SK-N-SH (cell line): ENCODE measurements at regions not wholly inside any gene's neighbourhood (a gene's known extent, or its start where the extent isn't known, plus 50 kb on each side); places are given as distances from the start of the nearest gene placed in this dataset.

ENCODE experiments used
- CTCF ChIA-PET: fragments of 300-600, 350-600 bp; formaldehyde crosslinking; extraction: SDS; loops from one replicate; lab custom pipeline; 2021; lab: Yijun Ruan, JAX
- POLR2A ChIA-PET: fragments of 350-600 bp; sonication (Branson Sonifier 250); formaldehyde crosslinking; extraction: SDS; loops from one replicate; lab custom pipeline; 2020; ENCODE audit warnings: antibody characterized with exemption, inconsistent platforms; lab: Yijun Ruan, JAX
- DNase-seq: peaks from one replicate; pipeline ENCODE4 v3.0.0; 2012
- H2AFZ ChIP-seq: fragments of 200-600 bp; sonication (generic); 2 replicates; pipeline ENCODE4 v1.8.1; 2016; ENCODE audit warnings: antibody characterized with exemption, mild to moderate bottlenecking, low read depth
- H3F3A ChIP-seq: fragments of 200-600 bp; sonication (generic); replicated peaks from 2 replicates; pipeline ENCODE3; 2016; ENCODE audit warnings: antibody characterized with exemption, mild to moderate bottlenecking; ENCODE audit not compliant: insufficient read depth
- H3K27ac ChIP-seq, 2 experiments: fragments of 200-500 bp in 1 of 2; fragments of 200-600 bp in 1 of 2; sonication (Bioruptor generic) in 1 of 2; sonication (generic), shearing (Covaris generic) in 1 of 2; 2 replicates each; pipeline versions ENCODE4 v1.5.1 to v1.6.1; 2014 to 2016; ENCODE audit warnings: low read depth in 2 of 2, inconsistent platforms in 1 of 2, low read length in 1 of 2, mild to moderate bottlenecking in 1 of 2, mixed read lengths in 1 of 2
- H3K27me3 ChIP-seq: fragments of 200-600 bp; sonication (generic), shearing (Covaris generic); 2 replicates; pipeline ENCODE4 v1.6.1; 2016; ENCODE audit warnings: mixed run types; ENCODE audit not compliant: insufficient read depth
- H3K36me3 ChIP-seq, 2 experiments: fragments of 200-500 bp in 1 of 2; fragments of 200-600 bp in 1 of 2; sonication (Bioruptor generic) in 1 of 2; sonication (generic) in 1 of 2; replicated peaks in 1 of 2; 2 replicates each; pipeline versions ENCODE3 to v1.5.1; 2014 to 2016; ENCODE audit warnings: low read length in 1 of 2, mild to moderate bottlenecking in 1 of 2; ENCODE audit not compliant: insufficient read depth in 2 of 2, control insufficient read depth in 1 of 2
- H3K4me1 ChIP-seq, 2 experiments: fragments of 200-500 bp in 1 of 2; fragments of 200-600 bp in 1 of 2; sonication (Bioruptor generic) in 1 of 2; sonication (generic), shearing (Covaris generic) in 1 of 2; 2 replicates each; pipeline versions ENCODE4 v1.5.1 to v1.6.1; 2014 to 2016; ENCODE audit warnings: low read depth in 1 of 2, low read length in 1 of 2, mixed run types in 1 of 2; ENCODE audit not compliant: insufficient read depth in 2 of 2, control insufficient read depth in 1 of 2
- H3K4me2 ChIP-seq: fragments of 200-600 bp; sonication (generic), shearing (Covaris generic); 2 replicates; pipeline ENCODE4 v1.6.1; 2017; ENCODE audit warnings: mixed run types
- H3K4me3 ChIP-seq, 2 experiments: fragments of 200-500 bp in 1 of 2; fragments of 200-600 bp in 1 of 2; sonication (Bioruptor generic) in 1 of 2; sonication (generic), shearing (Covaris generic) in 1 of 2; 2 replicates each; pipeline versions ENCODE4 v1.5.1 to v1.8.1; 2014 to 2016; ENCODE audit warnings: low read depth in 2 of 2, inconsistent platforms in 1 of 2, low read length in 1 of 2, mild to moderate bottlenecking in 1 of 2, mixed read lengths in 1 of 2, moderate library complexity in 1 of 2
- H3K79me2 ChIP-seq: fragments of 200-600 bp; sonication (generic); 2 replicates; pipeline ENCODE4 v1.8.1; 2017; ENCODE audit warnings: mild to moderate bottlenecking; ENCODE audit not compliant: insufficient read depth
- H3K9ac ChIP-seq: fragments of 200-600 bp; sonication (generic); 2 replicates; pipeline ENCODE4 v1.6.1; 2017; ENCODE audit warnings: mixed run types
- H3K9me2 ChIP-seq: fragments of 200-600 bp; sonication (generic); 2 replicates; pipeline ENCODE4 v1.6.1; 2017; ENCODE audit warnings: mixed run types
- H3K9me3 ChIP-seq: fragments of 200-600 bp; sonication (generic); 2 replicates; pipeline ENCODE4 v1.6.1; 2017; ENCODE audit warnings: mixed run types, mild to moderate bottlenecking, moderate library complexity
- H4K20me1 ChIP-seq: fragments of 200-600 bp; sonication (generic); 2 replicates; pipeline ENCODE4 v1.6.1; 2017; ENCODE audit warnings: mild to moderate bottlenecking, mixed run types; ENCODE audit not compliant: insufficient read depth
- CHD2 ChIP-seq: fragments of 150-350 bp; IDR thresholded peaks from 2 replicates; pipeline ENCODE4 v1.6.1; 2018; ENCODE audit warnings: low read length; ENCODE audit not compliant: partially characterized antibody
- ELF1 ChIP-seq: IDR thresholded peaks from 2 replicates; pipeline ENCODE4 v1.4.0; 2012
- EP300 ChIP-seq, 2 experiments: IDR thresholded peaks; 2 replicates each; pipeline versions ENCODE4 v1.4.0 to v1.6.1; 2012; ENCODE audit warnings: borderline replicate concordance in 1 of 2, low read depth in 1 of 2, low read length in 1 of 2
- EZH2phosphoT487 ChIP-seq: fragments of 200-600 bp; sonication (generic); IDR thresholded peaks from 2 replicates; pipeline ENCODE4 v1.6.1; 2017; ENCODE audit warnings: low read depth, mixed run types, mild to moderate bottlenecking, antibody characterized with exemption, moderate library complexity, borderline replicate concordance
- FOXJ3 ChIP-seq: sonication (generic); formaldehyde crosslinking; IDR thresholded peaks from 2 replicates; pipeline ENCODE4 v1.5.1; 2020; ENCODE audit warnings: mild to moderate bottlenecking, missing genetic modification reagents
- FOXM1 ChIP-seq: IDR thresholded peaks from 2 replicates; pipeline ENCODE4 v1.4.0; 2012; ENCODE audit warnings: low read depth, mild to moderate bottlenecking
- GABPA ChIP-seq: IDR thresholded peaks from 2 replicates; pipeline ENCODE4 v1.4.0; 2012; ENCODE audit warnings: low read depth, mild to moderate bottlenecking
- IRF3 ChIP-seq: fragments of 150-350 bp; IDR thresholded peaks from 2 replicates; pipeline ENCODE4 v1.6.1; 2016; ENCODE audit warnings: mild to moderate bottlenecking, low read depth, low read length
- MAX ChIP-seq: IDR thresholded peaks from 2 replicates; pipeline ENCODE4 v1.4.0; 2012; ENCODE audit warnings: low read depth
- MEF2A ChIP-seq: IDR thresholded peaks from 2 replicates; pipeline ENCODE4 v1.4.0; 2012; ENCODE audit warnings: low read depth, borderline replicate concordance
- NFIC ChIP-seq: IDR thresholded peaks from 2 replicates; pipeline ENCODE4 v1.4.0; 2012; ENCODE audit warnings: borderline replicate concordance
- PBX3 ChIP-seq: IDR thresholded peaks from 2 replicates; pipeline ENCODE4; 2012
- POLR2AphosphoS5 ChIP-seq: IDR thresholded peaks from 2 replicates; pipeline ENCODE4 v1.6.1; 2012; ENCODE audit warnings: low read depth, low read length
- RCOR1 ChIP-seq: fragments of 150-350 bp; IDR thresholded peaks from 2 replicates; pipeline ENCODE4 v1.6.1; 2017; ENCODE audit warnings: antibody characterized with exemption, low read length
- RFX5 ChIP-seq: IDR thresholded peaks from 2 replicates; pipeline ENCODE4 v1.6.1; 2012; ENCODE audit warnings: mild to moderate bottlenecking, improper control_type of control experiment, low read length
- RXRA ChIP-seq: IDR thresholded peaks from 2 replicates; pipeline ENCODE4 v1.4.0; 2012; ENCODE audit warnings: low read depth, mild to moderate bottlenecking, borderline replicate concordance
- SIN3A ChIP-seq: IDR thresholded peaks from 2 replicates; pipeline ENCODE4 v1.6.1; 2012; ENCODE audit warnings: low read depth, mild to moderate bottlenecking, low read length, moderate library complexity, borderline replicate concordance
- SMC3 ChIP-seq: IDR thresholded peaks from 2 replicates; pipeline ENCODE4 v1.6.1; 2012; ENCODE audit warnings: low read depth, low read length, improper control_type of control experiment
- TAF1 ChIP-seq: IDR thresholded peaks from 2 replicates; pipeline ENCODE4 v1.6.1; 2012; ENCODE audit warnings: low read depth, mild to moderate bottlenecking, low read length, moderate library complexity, borderline replicate concordance
- TCF12 ChIP-seq: IDR thresholded peaks from 2 replicates; pipeline ENCODE4 v1.4.0; 2012
- USF2 ChIP-seq: fragments of 150-350 bp; IDR thresholded peaks from 2 replicates; pipeline ENCODE4 v1.6.1; 2017; ENCODE audit warnings: antibody characterized with exemption, low read length, low read depth, borderline replicate concordance
- ZBTB33 ChIP-seq: IDR thresholded peaks from 2 replicates; pipeline ENCODE4 v1.4.0; 2012; ENCODE audit warnings: low read depth, borderline replicate concordance
- WGBS: methylation state at CpG from one replicate; pipeline ENCODE4 v1.1.6; 2017; ENCODE audit warnings: low lambda C conversion rate; 5-methylcytosine and 5-hydroxymethylcytosine counted together

- POLR2A ChIA-PET = no interaction called here
- no peak overlapping the region for H3K4me2 ChIP-seq
- no peak for DNase-seq
- no peak overlapping the region for H3K9ac ChIP-seq
- WGBS = 54% methylated on average over 3 of the region's 3 CpGs
- no peak overlapping the region for H3K4me3 ChIP-seq
- H3K27ac ChIP-seq = no peak overlapping the region
- H3K9me2 ChIP-seq = no peaks in the 10 kb centered on the region
- CTCF ChIA-PET = interaction anchor here (1.1 kb wide), 1 partner anchor 11 kb away, joined by 3 read pairs; no protein-coding TSS in a partner anchor
- H4K20me1 ChIP-seq = no peaks in the 10 kb centered on the region
- no peaks in the 10 kb centered on the region for H3K79me2 ChIP-seq
- H3K9me3 ChIP-seq = no peaks in the 10 kb centered on the region
- no peaks in the 10 kb centered on the region for H3K4me1 ChIP-seq
- no peak overlapping the region for H2AFZ ChIP-seq
- TF ChIP-seq SIN3A (no peak), CHD2 (no peak), TCF12 (no peak), ZBTB33 (no peak), RXRA (no peak), MEF2A (no peak)
- H3K27me3 ChIP-seq = no peaks in the 10 kb centered on the region
- H3K36me3 ChIP-seq = no peaks in the 10 kb centered on the region
- H3F3A ChIP-seq = no peaks in the 10 kb centered on the region
Observed at GRCh38 chr2:11896386-11896785, 150.0 kb downstream of the LPIN1 start.

- no peak overlapping the region for H3K9ac ChIP-seq
- WGBS = 63% methylated on average over 3 of the region's 3 CpGs
Observed at GRCh38 chr2:11898576-11898975, 152.1 kb downstream of the LPIN1 start.

More at GRCh38 chr2:11898576-11898975, 152.1 kb downstream of the LPIN1 start:
- H3K4me1 ChIP-seq = no peaks in the 10 kb centered on the region
- H3K9me3 ChIP-seq = no peaks in the 10 kb centered on the region
- POLR2A ChIA-PET = no interaction called here
- H3K4me3 ChIP-seq = no peak overlapping the region
- H2AFZ ChIP-seq = no peak overlapping the region
- no peaks in the 10 kb centered on the region for H3F3A ChIP-seq
- H3K4me2 ChIP-seq = no peak overlapping the region
- H4K20me1 ChIP-seq = no peaks in the 10 kb centered on the region
- H3K27me3 ChIP-seq = no peaks in the 10 kb centered on the region
- H3K9me2 ChIP-seq = no peaks in the 10 kb centered on the region
- H3K36me3 ChIP-seq = no peaks in the 10 kb centered on the region
- no peaks in the 10 kb centered on the region for H3K79me2 ChIP-seq
- no peak overlapping the region for H3K27ac ChIP-seq
- TF ChIP-seq RFX5 = no peak
- TF ChIP-seq TAF1 = no peak
- TF ChIP-seq MAX = no peak
- TF ChIP-seq ELF1 = no peak
- no peak for TF ChIP-seq GABPA
- no peak for TF ChIP-seq MEF2A
- TF ChIP-seq USF2 = no peak
- no peak for TF ChIP-seq FOXJ3 (CRISPR knock-in tag)
- no peak for TF ChIP-seq FOXM1
- TF ChIP-seq SIN3A = no peak
- TF ChIP-seq PBX3 = no peak
- TF ChIP-seq RCOR1 = no peak
- no peak for TF ChIP-seq EP300 (IDR thresholded peaks at IDR 0.05; ENCODE audit: borderline replicate concordance in 1 of 2, low read depth in 1 of 2, low read length in 1 of 2)
- TF ChIP-seq NFIC = no peak
- no peak for TF ChIP-seq POLR2AphosphoS5
- no peak for TF ChIP-seq SMC3
- no peak for TF ChIP-seq IRF3
- no peak for TF ChIP-seq CHD2
- TF ChIP-seq EZH2phosphoT487 = no peak
- CTCF ChIA-PET = no interaction called here
- DNase-seq = no peak
